SK-N-MC (cell line): ENCODE measurements at regions not wholly inside any gene's neighbourhood (a gene's known extent, or its start where the extent isn't known, plus 50 kb on each side); places are given as distances from the start of the nearest gene placed in this dataset.
A peak's percentile ranks its signal among the peaks of the same experiment; 100 is the strongest.

Source experiments
- DNase-seq: peaks from one replicate; pipeline ENCODE4 v3.0.0-alpha.2; 2011; ENCODE audit warnings: low read depth, low spot score
- H3K27ac ChIP-seq: fragments of 200-600 bp; sonication (generic); 2 replicates; pipeline ENCODE4 v1.5.1; 2016; ENCODE audit warnings: mixed run types
- H3K36me3 ChIP-seq: fragments of 200-600 bp; sonication (generic); 2 replicates; pipeline ENCODE4 v1.6.1; 2017; ENCODE audit warnings: antibody characterized with exemption, low read length, mixed read lengths; ENCODE audit not compliant: insufficient read depth
- H3K4me3 ChIP-seq: fragments of 200-600 bp; sonication (generic); 2 replicates; pipeline ENCODE4 v1.5.1; 2016
- H3K9ac ChIP-seq: fragments of 200-600 bp; sonication (generic); 2 replicates; pipeline ENCODE4 v1.8.0; 2017; ENCODE audit warnings: mixed run types, mixed read lengths; ENCODE audit not compliant: insufficient read length
- H3K9me3 ChIP-seq: fragments of 200-600 bp; sonication (generic); 2 replicates; pipeline ENCODE4 v1.6.1; 2017; ENCODE audit warnings: low read depth, mild to moderate bottlenecking, antibody characterized with exemption, low read length, moderate library complexity, mixed read lengths
- EZH2 ChIP-seq: fragments of 200-600 bp; sonication (generic); IDR thresholded peaks from one replicate; pipeline ENCODE4 v1.6.1; 2017; ENCODE audit warnings: antibody characterized with exemption
- FOXP2 ChIP-seq: optimal IDR thresholded peaks from 2 replicates; pipeline ENCODE3; 2011; ENCODE audit warnings: mild to moderate bottlenecking, moderate library complexity; ENCODE audit not compliant: insufficient read depth; ENCODE audit errors: extremely low read length, control extremely low read depth
- POLR2AphosphoS5 ChIP-seq: IDR thresholded peaks from 2 replicates; pipeline ENCODE4 v1.6.1; 2012; ENCODE audit warnings: mild to moderate bottlenecking, low read depth, low read length, borderline replicate concordance

DNA sequence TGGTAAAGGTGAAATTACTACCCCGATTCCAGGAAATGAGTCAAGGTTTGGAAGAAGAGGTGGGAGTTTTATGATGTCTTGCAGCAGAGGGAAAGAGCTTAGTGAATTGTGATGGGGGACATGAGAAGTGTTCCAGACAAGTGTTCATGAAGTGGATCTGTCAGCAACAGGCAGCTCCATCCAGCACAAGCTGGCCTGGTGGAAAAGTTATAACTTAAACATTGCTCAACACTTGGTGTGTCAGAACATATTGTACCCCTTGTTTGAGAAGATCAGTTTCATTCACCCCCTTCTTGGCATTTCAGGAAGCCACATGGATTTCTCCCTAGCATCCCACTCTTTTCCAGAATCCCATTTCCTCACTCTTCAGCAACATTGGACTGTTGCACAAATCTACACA, 222.0 kb downstream of the B3GLCT start:
- DNase-seq, result no peak
- no peak for TF ChIP-seq EZH2
- TF ChIP-seq POLR2AphosphoS5, result no peak
- TF ChIP-seq FOXP2, result no peak
- Histone ChIP-seq H3K9ac (no peak overlapping the region), H3K9me3 (no peaks in the 10 kb centered on the region), H3K4me3 (no peak overlapping the region), H3K36me3 (no peaks in the 10 kb centered on the region), H3K27ac (no peak overlapping the region)

GRCh38 chr13:31424130-31424729, 224.5 kb downstream of the B3GLCT start:
- TF ChIP-seq FOXP2, result no peak
- no peak for TF ChIP-seq POLR2AphosphoS5
- TF ChIP-seq EZH2, result no peak
- Histone ChIP-seq H3K9ac (no peak overlapping the region), H3K36me3 (no peaks in the 10 kb centered on the region), H3K9me3 (no peaks in the 10 kb centered on the region), H3K4me3 (no peak overlapping the region), H3K27ac (no peak overlapping the region)
- DNase-seq, result no peak

DNA sequence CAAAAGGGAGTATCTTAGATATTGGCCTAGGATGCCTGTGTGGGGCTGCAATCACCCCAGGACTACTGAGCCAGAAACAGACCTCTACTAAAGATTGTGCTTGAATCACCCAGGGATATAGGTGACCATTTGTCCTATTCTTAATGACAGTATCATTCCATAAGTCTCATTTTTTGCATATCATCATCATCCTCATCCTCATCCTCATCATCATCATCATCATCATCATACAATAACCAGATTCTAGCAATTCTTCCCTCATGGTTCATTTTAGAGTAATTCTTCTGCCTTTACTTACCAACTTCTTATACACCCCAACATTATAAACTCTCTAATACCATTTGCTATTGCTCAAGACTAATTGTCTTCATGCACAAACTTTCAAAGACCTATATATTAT, 226.6 kb downstream of the B3GLCT start:
- DNase-seq, result no peak
- TF ChIP-seq EZH2 (no peak), FOXP2 (no peak), POLR2AphosphoS5 (no peak)

DNA sequence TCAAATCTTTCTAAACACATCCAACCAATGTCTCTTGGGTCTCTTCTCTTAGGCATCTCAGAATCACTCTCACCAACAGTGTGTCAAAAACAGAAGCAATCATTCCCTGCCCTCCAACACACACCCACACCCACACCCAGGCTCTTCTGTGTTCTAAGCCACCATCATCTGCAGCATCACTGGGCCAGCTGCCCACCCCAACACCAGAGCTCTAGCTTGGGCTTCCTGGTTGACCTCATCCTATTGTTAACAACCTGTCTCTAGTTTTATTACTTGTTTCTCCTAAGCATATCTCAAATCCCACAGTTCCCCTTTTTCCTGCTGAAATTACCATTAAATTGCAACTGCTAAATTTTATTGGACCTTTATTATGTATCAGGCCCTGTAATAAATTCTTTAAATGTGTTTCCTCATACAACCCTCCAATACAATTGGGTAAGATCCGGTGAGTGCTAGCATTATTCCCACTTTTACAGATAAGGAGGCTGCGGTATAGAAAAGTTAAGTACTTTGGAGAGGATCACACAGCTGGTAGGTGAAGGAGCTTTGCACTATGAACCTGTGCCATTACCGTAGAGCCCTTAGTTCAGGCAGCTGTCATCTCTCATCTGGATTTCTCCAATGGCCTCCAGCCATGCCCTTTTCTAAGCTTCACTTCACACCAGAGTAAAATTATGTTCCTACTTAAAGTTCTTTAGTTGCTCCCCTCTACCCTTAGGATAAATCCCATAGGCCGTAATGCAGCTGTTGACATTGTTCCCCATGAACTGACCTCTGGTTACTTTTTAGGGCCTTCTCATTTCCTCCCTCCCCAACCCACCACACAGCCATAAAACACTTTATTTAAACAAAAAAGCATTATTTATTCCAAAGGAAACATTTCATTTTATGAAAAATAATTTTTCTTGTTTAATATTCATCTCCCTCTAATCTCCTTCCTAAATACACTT, 227.7 kb downstream of the B3GLCT start:
- DNase-seq, result no peak
- TF ChIP-seq FOXP2 (no peak), EZH2 (no peak), POLR2AphosphoS5 (no peak)
- H3K9me3 ChIP-seq, result no peaks in the 10 kb centered on the region
- H3K9ac ChIP-seq, result no peak overlapping the region
- no peak overlapping the region for H3K4me3 ChIP-seq
- H3K36me3 ChIP-seq, result no peaks in the 10 kb centered on the region
- no peak overlapping the region for H3K27ac ChIP-seq

More for the DNA sequence above, 226.6 kb downstream of the B3GLCT start:
- Histone ChIP-seq H3K27ac (no peak overlapping the region), H3K9ac (no peak overlapping the region), H3K9me3 (no peaks in the 10 kb centered on the region), H3K4me3 (no peak overlapping the region), H3K36me3 (no peaks in the 10 kb centered on the region)

DNA sequence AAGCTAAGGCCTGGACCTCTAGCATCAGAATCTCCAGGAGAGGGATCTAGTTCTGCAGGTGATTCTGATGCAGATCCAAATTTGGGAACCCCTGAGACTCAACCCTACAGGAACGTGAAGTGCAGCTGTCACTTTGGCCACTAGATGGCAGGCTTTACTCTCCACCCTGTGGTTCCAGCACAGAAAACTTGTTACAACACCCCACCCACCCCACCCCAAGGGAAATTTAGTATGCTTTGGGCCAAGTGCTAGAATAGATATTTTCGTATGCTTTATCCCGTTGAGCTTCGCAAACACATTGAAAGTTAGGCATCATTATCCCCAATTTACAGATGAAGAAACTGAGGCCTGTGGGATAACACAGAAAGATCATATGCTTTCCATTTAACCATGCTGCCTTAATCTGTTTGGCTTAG, 232.0 kb downstream of the B3GLCT start:
- DNase-seq, result no peak

DNA sequence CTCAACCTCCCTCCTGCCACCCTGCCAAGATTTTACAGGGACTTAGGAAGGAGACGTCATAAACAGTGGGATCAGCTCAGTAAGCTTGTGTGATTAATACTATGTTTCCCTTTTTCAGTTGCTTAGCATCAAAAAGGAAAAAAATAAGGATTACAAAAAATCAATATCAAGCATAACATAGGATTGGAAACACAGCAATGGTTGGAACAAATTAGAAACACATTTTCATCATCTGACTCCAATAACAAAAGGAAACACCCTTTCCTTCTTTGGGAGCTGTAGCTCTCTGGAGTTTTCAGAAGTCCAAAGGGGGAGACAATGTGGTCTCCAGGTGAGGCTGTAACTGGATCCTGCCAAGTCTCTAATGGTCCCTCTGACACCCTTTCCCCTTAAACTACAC, 233.4 kb downstream of the B3GLCT start:
- Histone ChIP-seq H3K9ac (no peak overlapping the region), H3K36me3 (no peaks in the 10 kb centered on the region), H3K27ac (no peak overlapping the region), H3K4me3 (0 out of 2 replicates have a peak overlapping the region, but pooled peaks have one; percentile 8), H3K9me3 (no peaks in the 10 kb centered on the region)
- no peak for DNase-seq
- TF ChIP-seq EZH2 (no peak), FOXP2 (no peak), POLR2AphosphoS5 (no peak)

More for the DNA sequence above, 232.0 kb downstream of the B3GLCT start:
- TF ChIP-seq EZH2 (no peak), FOXP2 (no peak), POLR2AphosphoS5 (no peak)
- no peak overlapping the region for H3K27ac ChIP-seq
- H3K9me3 ChIP-seq, result no peaks in the 10 kb centered on the region
- H3K36me3 ChIP-seq, result no peaks in the 10 kb centered on the region
- H3K4me3 ChIP-seq, result no peak overlapping the region
- no peak overlapping the region for H3K9ac ChIP-seq

DNA sequence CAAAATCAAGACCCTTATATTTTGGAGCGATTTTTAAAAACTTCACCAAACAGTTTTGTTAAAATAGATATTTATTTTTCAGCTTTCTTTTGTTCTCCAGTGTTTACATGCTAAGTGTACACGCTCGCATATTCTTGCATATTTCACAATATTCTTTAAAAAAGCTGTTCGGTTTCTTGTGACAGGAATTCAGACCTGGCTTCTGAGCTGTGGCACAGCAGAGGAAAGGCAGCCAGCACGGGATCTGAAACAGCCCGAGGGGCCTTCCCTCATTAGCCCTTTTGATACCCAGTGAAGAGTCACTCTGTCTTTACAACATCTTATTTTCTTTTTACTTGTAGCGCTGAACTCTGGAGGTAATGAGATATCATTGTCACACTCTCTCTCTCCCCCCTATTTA, 234.0 kb downstream of the B3GLCT start:
- Histone ChIP-seq H3K4me3 (peak overlapping the region; percentile 8; the same call in 1 of the 2 replicates), H3K9me3 (no peaks in the 10 kb centered on the region), H3K9ac (no peak overlapping the region), H3K36me3 (no peaks in the 10 kb centered on the region), H3K27ac (no peak overlapping the region)
- TF ChIP-seq POLR2AphosphoS5 (no peak), FOXP2 (no peak), EZH2 (no peak)
- DNase-seq, result no peak

DNA sequence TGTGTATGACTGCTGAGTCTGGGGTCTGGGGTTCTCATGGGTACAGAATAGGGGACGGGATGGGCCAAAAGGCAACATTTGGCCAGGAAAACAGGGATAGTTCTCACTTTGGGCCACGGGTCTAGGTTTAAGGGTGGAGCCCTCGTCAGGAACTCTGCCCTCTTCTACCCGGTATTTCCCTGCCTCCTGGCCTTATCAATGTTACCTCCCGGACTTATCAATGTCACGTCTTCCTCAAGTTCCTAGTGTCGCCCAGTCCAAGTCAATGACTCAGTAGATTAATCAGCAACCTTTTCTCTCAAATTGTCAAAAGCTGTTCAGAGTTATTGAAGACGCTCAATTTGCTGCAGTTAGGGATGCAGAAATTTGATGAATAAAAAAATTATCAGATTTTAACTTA, 234.8 kb downstream of the B3GLCT start:
- H3K36me3 ChIP-seq, result no peaks in the 10 kb centered on the region
- H3K4me3 ChIP-seq, result no peak overlapping the region
- no peak overlapping the region for H3K27ac ChIP-seq
- DNase-seq, result no peak
- TF ChIP-seq POLR2AphosphoS5 (no peak), EZH2 (no peak), FOXP2 (no peak)
- H3K9me3 ChIP-seq, result no peaks in the 10 kb centered on the region
- no peak overlapping the region for H3K9ac ChIP-seq
